ENCODE measurements at regions not wholly inside any gene's neighbourhood (a gene's known extent, or its start where the extent isn't known, plus 50 kb on each side); places are given as distances from the start of the nearest gene placed in this dataset.

GRCh38 chr9:134496413-134497282 lies 145.0 kb upstream of the COL5A1 start:
- Histone ChIP-seq H3K4me1 (ENCODE audit: insufficient read depth) (no peaks in the 10 kb centered on the region), H3K27ac (ENCODE audit: low read depth) (peak overlapping the region; percentile 13), H3K4me3 (ENCODE audit: low read depth, low read length) (no peak overlapping the region), H3K36me3 (ENCODE audit: insufficient read depth) (no peaks in the 10 kb centered on the region)
- WGBS = 79% methylated on average over 29 of the region's 29 CpGs
- no peak for DNase-seq (ENCODE audit: extremely low spot score)

- no peak for DNase-seq (ENCODE audit: extremely low spot score)
- H3K27ac ChIP-seq (ENCODE audit: low read depth) = no peak overlapping the region
- H3K4me1 ChIP-seq (ENCODE audit: insufficient read depth) = no peaks in the 10 kb centered on the region
- no peaks in the 10 kb centered on the region for H3K36me3 ChIP-seq (ENCODE audit: insufficient read depth)
- WGBS = 64% methylated on average over 5 of the region's 5 CpGs
- H3K4me3 ChIP-seq (ENCODE audit: low read depth, low read length) = no peak overlapping the region
Observed at GRCh38 chr9:134497283-134497860, 144.2 kb upstream of the COL5A1 start.

GRCh38 chr9:134498814-134499166 lies 142.8 kb upstream of the COL5A1 start:
- H3K27ac ChIP-seq (ENCODE audit: low read depth) = no peak overlapping the region
- no peak for DNase-seq (ENCODE audit: extremely low spot score)
- H3K4me1 ChIP-seq (ENCODE audit: insufficient read depth) = no peaks in the 10 kb centered on the region
- H3K36me3 ChIP-seq (ENCODE audit: insufficient read depth) = no peaks in the 10 kb centered on the region
- no peak overlapping the region for H3K4me3 ChIP-seq (ENCODE audit: low read depth, low read length)
- WGBS = 99% methylated on average over 1 of the region's 1 CpG

- no peak overlapping the region for H3K27ac ChIP-seq (ENCODE audit: low read depth)
- no peaks in the 10 kb centered on the region for H3K4me1 ChIP-seq (ENCODE audit: insufficient read depth)
- H3K4me3 ChIP-seq (ENCODE audit: low read depth, low read length) = no peak overlapping the region
- 45% methylated on average over 44 of the region's 44 CpGs for WGBS
- H3K36me3 ChIP-seq (ENCODE audit: insufficient read depth) = no peaks in the 10 kb centered on the region
- no peak for DNase-seq (ENCODE audit: extremely low spot score)
Observed at GRCh38 chr9:134500931-134501760, 140.5 kb upstream of the COL5A1 start.

GRCh38 chr9:134501761-134502265 lies 139.8 kb upstream of the COL5A1 start:
- DNase-seq (ENCODE audit: extremely low spot score) = no peak
- Histone ChIP-seq H3K27ac (ENCODE audit: low read depth) (no peak overlapping the region), H3K36me3 (ENCODE audit: insufficient read depth) (no peaks in the 10 kb centered on the region), H3K4me3 (ENCODE audit: low read depth, low read length) (no peak overlapping the region), H3K4me1 (ENCODE audit: insufficient read depth) (no peaks in the 10 kb centered on the region)
- 82% methylated on average over 20 of the region's 20 CpGs for WGBS

- Histone ChIP-seq H3K27ac (ENCODE audit: low read depth) (no peak overlapping the region), H3K4me3 (ENCODE audit: low read depth, low read length) (no peak overlapping the region), H3K36me3 (ENCODE audit: insufficient read depth) (no peaks in the 10 kb centered on the region), H3K4me1 (ENCODE audit: insufficient read depth) (no peaks in the 10 kb centered on the region)
- 77% methylated on average over 15 of the region's 15 CpGs for WGBS
- no peak for DNase-seq (ENCODE audit: extremely low spot score)
Observed at GRCh38 chr9:134502266-134502791, 139.3 kb upstream of the COL5A1 start.

- no peaks in the 10 kb centered on the region for H3K4me1 ChIP-seq (ENCODE audit: insufficient read depth)
- H3K27ac ChIP-seq (ENCODE audit: low read depth) = no peak overlapping the region
- H3K4me3 ChIP-seq (ENCODE audit: low read depth, low read length) = no peak overlapping the region
- no peak for DNase-seq (ENCODE audit: extremely low spot score)
- 25% methylated on average over 15 of the region's 15 CpGs for WGBS
- no peaks in the 10 kb centered on the region for H3K36me3 ChIP-seq (ENCODE audit: insufficient read depth)
Observed at GRCh38 chr9:134502809-134503211, 138.8 kb upstream of the COL5A1 start.

GRCh38 chr9:134503301-134504105 lies 138.1 kb upstream of the COL5A1 start:
- WGBS = 91% methylated on average over 9 of the region's 9 CpGs
- no peak for DNase-seq (ENCODE audit: extremely low spot score)
- H3K36me3 ChIP-seq (ENCODE audit: insufficient read depth) = no peaks in the 10 kb centered on the region
- H3K4me1 ChIP-seq (ENCODE audit: insufficient read depth) = no peaks in the 10 kb centered on the region
- no peak overlapping the region for H3K4me3 ChIP-seq (ENCODE audit: low read depth, low read length)
- H3K27ac ChIP-seq (ENCODE audit: low read depth) = no peak overlapping the region

- H3K4me1 ChIP-seq (ENCODE audit: insufficient read depth) = no peaks in the 10 kb centered on the region
- no peak overlapping the region for H3K4me3 ChIP-seq (ENCODE audit: low read depth, low read length)
- no peak for DNase-seq (ENCODE audit: extremely low spot score)
- H3K36me3 ChIP-seq (ENCODE audit: insufficient read depth) = no peaks in the 10 kb centered on the region
- no peak overlapping the region for H3K27ac ChIP-seq (ENCODE audit: low read depth)
- WGBS = 99% methylated on average over 7 of the region's 7 CpGs
Observed at GRCh38 chr9:134504106-134504385, 137.6 kb upstream of the COL5A1 start.

GRCh38 chr9:134505032-134505431 lies 136.6 kb upstream of the COL5A1 start:
- Histone ChIP-seq H3K36me3 (ENCODE audit: insufficient read depth) (no peaks in the 10 kb centered on the region), H3K4me3 (ENCODE audit: low read depth, low read length) (no peak overlapping the region), H3K27ac (ENCODE audit: low read depth) (no peak overlapping the region), H3K4me1 (ENCODE audit: insufficient read depth) (no peaks in the 10 kb centered on the region)
- no peak for DNase-seq (ENCODE audit: extremely low spot score)
- 80% methylated on average over 11 of the region's 11 CpGs for WGBS

GRCh38 chr9:134509281-134509680 lies 132.3 kb upstream of the COL5A1 start:
- H3K27ac ChIP-seq (ENCODE audit: low read depth) = no peak overlapping the region
- WGBS = 68% methylated on average over 3 of the region's 3 CpGs
- H3K4me3 ChIP-seq (ENCODE audit: low read depth, low read length) = no peak overlapping the region
- no peak for DNase-seq (ENCODE audit: extremely low spot score)
- H3K4me1 ChIP-seq (ENCODE audit: insufficient read depth) = no peaks in the 10 kb centered on the region
- no peaks in the 10 kb centered on the region for H3K36me3 ChIP-seq (ENCODE audit: insufficient read depth)

GRCh38 chr9:134509817-134510216 lies 131.8 kb upstream of the COL5A1 start:
- no peak overlapping the region for H3K4me3 ChIP-seq (ENCODE audit: low read depth, low read length)
- DNase-seq (ENCODE audit: extremely low spot score) = no peak
- H3K36me3 ChIP-seq (ENCODE audit: insufficient read depth) = no peaks in the 10 kb centered on the region
- 95% methylated on average over 2 of the region's 2 CpGs for WGBS
- H3K4me1 ChIP-seq (ENCODE audit: insufficient read depth) = no peaks in the 10 kb centered on the region
- no peak overlapping the region for H3K27ac ChIP-seq (ENCODE audit: low read depth)

- no peak for DNase-seq (ENCODE audit: extremely low spot score)
- Histone ChIP-seq H3K27ac (ENCODE audit: low read depth) (no peak overlapping the region), H3K4me3 (ENCODE audit: low read depth, low read length) (no peak overlapping the region), H3K4me1 (ENCODE audit: insufficient read depth) (no peaks in the 10 kb centered on the region), H3K36me3 (ENCODE audit: insufficient read depth) (no peaks in the 10 kb centered on the region)
- WGBS = 92% methylated on average over 8 of the region's 8 CpGs
Observed at GRCh38 chr9:134514503-134514902, 127.1 kb upstream of the COL5A1 start.
